MM.1S (cell line): ENCODE measurements at regions not wholly inside any gene's neighbourhood (a gene's known extent, or its start where the extent isn't known, plus 50 kb on each side); places are given as distances from the start of the nearest gene placed in this dataset.

Experiments used
- EZH2phosphoT487 ChIP-seq: fragments of 300-600 bp; sonication (generic); IDR thresholded peaks from 2 replicates; pipeline ENCODE4 v1.6.1; 2018; ENCODE audit warnings: antibody characterized with exemption, low read length
- TF ChIP-seq, protein P1 (sequence below): fragments of 300-600 bp; sonication (generic); IDR thresholded peaks from 2 replicates; pipeline ENCODE4 v1.5.1; 2016; ENCODE audit warnings: antibody characterized with exemption, low read length, mixed read lengths

- TF ChIP-seq, protein P1, sequence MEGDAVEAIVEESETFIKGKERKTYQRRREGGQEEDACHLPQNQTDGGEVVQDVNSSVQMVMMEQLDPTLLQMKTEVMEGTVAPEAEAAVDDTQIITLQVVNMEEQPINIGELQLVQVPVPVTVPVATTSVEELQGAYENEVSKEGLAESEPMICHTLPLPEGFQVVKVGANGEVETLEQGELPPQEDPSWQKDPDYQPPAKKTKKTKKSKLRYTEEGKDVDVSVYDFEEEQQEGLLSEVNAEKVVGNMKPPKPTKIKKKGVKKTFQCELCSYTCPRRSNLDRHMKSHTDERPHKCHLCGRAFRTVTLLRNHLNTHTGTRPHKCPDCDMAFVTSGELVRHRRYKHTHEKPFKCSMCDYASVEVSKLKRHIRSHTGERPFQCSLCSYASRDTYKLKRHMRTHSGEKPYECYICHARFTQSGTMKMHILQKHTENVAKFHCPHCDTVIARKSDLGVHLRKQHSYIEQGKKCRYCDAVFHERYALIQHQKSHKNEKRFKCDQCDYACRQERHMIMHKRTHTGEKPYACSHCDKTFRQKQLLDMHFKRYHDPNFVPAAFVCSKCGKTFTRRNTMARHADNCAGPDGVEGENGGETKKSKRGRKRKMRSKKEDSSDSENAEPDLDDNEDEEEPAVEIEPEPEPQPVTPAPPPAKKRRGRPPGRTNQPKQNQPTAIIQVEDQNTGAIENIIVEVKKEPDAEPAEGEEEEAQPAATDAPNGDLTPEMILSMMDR = no peak
- no peak for TF ChIP-seq EZH2phosphoT487
Observed at GRCh38 chr4:59258002-59258401, 1942.1 kb upstream of the ADGRL3 start.
